ENCODE measurements at regions not wholly inside any gene's neighbourhood (a gene's known extent, or its start where the extent isn't known, plus 50 kb on each side); places are given as distances from the start of the nearest gene placed in this dataset.

- DNase-seq (ENCODE audit: low spot score) (no peak), FAIRE-seq (no peak), ATAC-seq (no peak)
- Histone ChIP-seq H3K4me1 (ENCODE audit: insufficient read depth, low read length) (no peaks in the 10 kb centered on the region), H4K20me1 (ENCODE audit: insufficient read depth, low read length) (no peaks in the 10 kb centered on the region), H3K9ac (ENCODE audit: insufficient read depth, low read depth, low read length) (no peak overlapping the region), H3K4me2 (ENCODE audit: low read depth, low read length) (no peak overlapping the region), H3K79me2 (ENCODE audit: insufficient read depth, low read length) (no peaks in the 10 kb centered on the region), H3K27ac (ENCODE audit: extremely low read length, insufficient read depth, low read length) (no peak overlapping the region), H3K9me3 (ENCODE audit: low read length) (no peaks in the 10 kb centered on the region), H3K36me3 (replicated peaks in 1 of 2; ENCODE audit: control insufficient read depth in 1 of 2, insufficient read depth in 2 of 2, low read length in 2 of 2) (no peaks in the 10 kb centered on the region), H3K4me3 (replicated peaks in 1 of 3; ENCODE audit: insufficient read depth in 1 of 3, low read depth in 2 of 3, low read length in 3 of 3) (no peak overlapping the region), H3K27me3 (ENCODE audit: control insufficient read depth in 1 of 2, insufficient read depth in 2 of 2, low read length in 2 of 2) (peaks cover 0 to 3% of the 10 kb centered on the region in 2 experiments; a peak in 1 of 5 replicates), H2AFZ (ENCODE audit: low read length) (no peak overlapping the region)
- WGBS (ENCODE audit: low lambda C conversion rate): 0% methylated on average over 1 of the region's 1 CpG
- intact Hi-C loops (cut with micrococcal nuclease; ENCODE audit: unreplicated experiment) (no loop called here), in situ Hi-C loops (cut with HindIII; ENCODE audit: extremely low pct_ligation_motif_present, low pct_unique_long_range_greater_than_20kb) (no loop called here)
- POLR2A ChIA-PET: no interaction called here
- BruUV-seq (replicated peaks): no TSS peak
- no peak for TF ChIP-seq SP2 (CRISPR knock-in tag; IDR thresholded peaks at IDR 0.05)
- no peak for TF ChIP-seq ZNF383 (CRISPR knock-in tag; IDR thresholded peaks at IDR 0.05; ENCODE audit: borderline replicate concordance)
- no peak for TF ChIP-seq KDM5B (CRISPR knock-in tag; IDR thresholded peaks at IDR 0.05; ENCODE audit: borderline replicate concordance)
- no peak for TF ChIP-seq CHD4 (IDR thresholded peaks at IDR 0.05; ENCODE audit: borderline replicate concordance, low read length)
- TF ChIP-seq JUN (CRISPR knock-in tag; IDR thresholded peaks at IDR 0.05): no peak
- TF ChIP-seq U2AF1 (optimal IDR thresholded peaks at IDR 0.05; ENCODE audit: low read depth, low read length): no peak
- TF ChIP-seq ZNF777 (CRISPR knock-in tag; IDR thresholded peaks at IDR 0.05): no peak
- no peak for TF ChIP-seq SKIL (CRISPR knock-in tag; IDR thresholded peaks at IDR 0.05; ENCODE audit: borderline replicate concordance)
- CTCF ChIA-PET (ENCODE audit: low intra/inter-chr PET ratio, low total read pairs): no interaction called here
Measured at GRCh38 chr16:17827313-17827712, 356.6 kb upstream of the XYLT1 start.

Measured in HepG2 (cell line).